DMS 273 treated with DMSO at 0.1 percent for 48 hours (cell line): ENCODE measurements at regions not wholly inside any gene's neighbourhood (a gene's known extent, or its start where the extent isn't known, plus 50 kb on each side); places are given as distances from the start of the nearest gene placed in this dataset.

Experiments used
- DNase-seq: peaks from one replicate; lab custom pipeline; 2025; lab: John Stamatoyannopoulos, UW

DNA sequence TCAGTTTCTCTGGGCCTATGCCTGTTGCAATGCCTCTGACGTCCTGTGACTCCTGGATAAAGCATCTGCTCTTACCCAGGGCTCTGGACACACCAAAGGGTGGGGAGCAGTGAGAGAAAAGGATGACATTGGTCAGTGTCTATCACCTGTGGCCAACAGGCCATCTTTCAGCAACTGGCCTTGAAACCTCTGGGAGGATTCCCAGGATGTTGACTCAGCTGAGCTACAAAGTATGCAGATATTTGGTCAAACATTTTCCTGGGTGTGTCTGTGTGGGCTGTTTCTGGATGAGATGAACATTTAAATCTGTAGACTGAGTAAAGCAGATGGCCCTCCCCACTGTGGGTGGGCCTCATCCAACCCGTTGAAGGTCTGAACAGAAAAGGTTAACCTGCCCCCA is 149.9 kb downstream of the SPATA19 start:
- no peak for DNase-seq

DNA sequence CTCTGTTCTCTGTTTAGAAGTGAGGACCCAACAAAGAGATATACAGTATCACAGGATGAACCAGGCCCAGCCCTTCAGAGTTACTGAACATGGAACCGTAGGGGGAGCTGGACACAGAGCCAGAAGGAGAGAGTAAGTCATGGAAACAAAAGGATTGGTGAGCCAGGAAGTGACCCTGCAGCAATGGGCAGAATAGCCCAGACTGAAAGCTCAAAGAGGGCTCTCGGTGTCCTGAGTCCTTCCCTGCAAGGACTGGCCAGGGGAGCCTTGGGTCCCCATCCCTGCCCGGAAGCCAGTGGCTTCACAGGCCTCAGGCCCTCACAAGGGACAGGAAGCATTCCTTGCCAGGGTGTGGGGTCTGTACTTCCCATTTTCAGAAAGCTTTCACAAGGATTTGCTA is 150.6 kb downstream of the SPATA19 start:
- no peak for DNase-seq

DNA sequence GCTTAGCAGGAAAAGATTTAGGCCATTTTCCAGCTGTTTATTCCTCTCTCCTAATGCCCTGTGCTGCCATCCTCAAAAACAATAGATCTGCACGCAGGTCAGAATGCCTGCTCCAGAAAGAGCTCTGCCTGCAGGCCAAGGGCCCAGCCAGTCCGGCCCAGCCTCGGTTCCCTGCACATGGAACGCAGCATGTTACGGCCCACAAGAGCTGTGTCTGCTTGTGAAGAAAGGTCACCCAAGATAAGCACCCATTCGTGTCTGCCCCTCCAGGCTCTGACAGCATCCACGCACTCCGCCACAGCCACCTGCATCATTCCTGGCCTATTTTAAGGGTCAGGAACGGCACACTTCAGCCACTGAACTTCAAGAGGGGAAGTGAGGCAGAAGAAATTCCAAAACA is 152.2 kb downstream of the SPATA19 start:
- DNase-seq, result no peak

DNA sequence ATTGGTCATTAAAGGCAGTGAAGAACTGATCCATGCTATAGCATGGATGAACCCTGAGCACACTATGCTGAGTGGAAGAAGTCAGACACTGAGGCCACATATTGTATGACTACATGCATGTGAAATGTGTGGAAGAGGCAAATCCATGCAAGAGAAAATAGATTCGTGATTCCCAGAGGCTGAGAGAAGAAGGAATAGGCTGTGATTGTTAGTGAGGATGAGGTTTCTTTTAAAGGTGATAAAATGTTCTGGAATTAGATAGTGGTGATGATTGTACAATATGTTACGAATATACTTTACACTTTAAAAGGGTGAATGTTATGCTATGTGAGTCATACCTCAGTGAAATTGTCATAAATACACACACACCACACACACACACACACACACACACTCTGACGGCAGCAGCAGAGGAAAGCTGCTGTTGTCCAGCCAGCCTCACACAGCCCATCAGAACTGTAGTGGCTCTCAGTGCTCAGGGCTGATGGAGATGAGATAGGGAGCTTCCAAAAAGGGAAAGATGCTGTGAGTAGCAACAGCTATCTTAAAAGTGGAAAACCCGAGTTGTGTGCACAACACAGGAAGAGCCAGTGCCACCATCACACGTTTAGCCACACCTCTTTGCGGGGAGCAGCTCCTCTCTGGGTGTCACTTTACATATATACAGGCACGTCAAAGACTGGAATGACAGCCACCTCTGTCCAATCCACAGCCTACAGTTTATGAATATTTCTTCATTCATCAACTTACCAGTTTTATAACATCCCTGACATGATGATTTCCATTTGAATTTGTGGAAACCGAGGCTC is 153.0 kb downstream of the SPATA19 start:
- no peak for DNase-seq

DNA sequence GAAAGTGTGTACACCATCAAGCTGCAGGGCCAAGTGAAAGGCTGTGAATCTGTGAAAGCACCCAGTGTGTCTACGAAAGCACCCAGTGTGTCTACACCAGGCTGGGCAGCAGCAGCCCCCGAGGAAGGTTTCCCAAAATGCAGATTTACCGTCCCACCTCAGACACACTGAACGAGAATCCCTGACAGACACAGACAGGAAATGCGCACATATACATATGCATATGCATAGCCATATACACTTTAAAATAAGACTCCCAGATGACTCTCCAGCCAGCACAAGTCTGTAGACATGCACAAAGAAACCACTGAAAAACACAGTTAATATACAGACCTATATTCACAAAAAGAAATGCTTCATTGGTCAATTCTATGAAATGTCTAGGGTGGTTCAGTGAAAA is 155.5 kb upstream of the OPCML start:
- no peak for DNase-seq

DNA sequence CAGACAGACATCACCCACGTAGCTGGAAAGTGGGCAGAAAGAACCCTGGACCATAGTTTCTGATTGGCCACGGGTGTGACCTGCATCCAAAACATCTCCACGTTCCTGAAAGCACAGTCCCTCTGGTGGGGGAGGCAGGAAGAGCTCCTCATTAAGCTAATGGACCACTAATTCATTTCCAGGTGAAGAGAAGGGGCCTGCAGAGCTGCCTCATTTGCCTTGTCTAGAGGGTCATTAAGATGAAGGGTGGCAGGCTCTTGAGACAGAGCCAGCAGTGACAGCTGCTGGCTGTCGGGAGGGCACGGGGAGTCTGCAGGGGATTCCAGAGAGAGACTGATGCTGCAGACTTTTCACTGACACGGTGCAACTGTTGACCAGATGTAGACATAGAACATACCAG is 149.6 kb upstream of the OPCML start:
- peak; percentile 36 for DNase-seq

DNA sequence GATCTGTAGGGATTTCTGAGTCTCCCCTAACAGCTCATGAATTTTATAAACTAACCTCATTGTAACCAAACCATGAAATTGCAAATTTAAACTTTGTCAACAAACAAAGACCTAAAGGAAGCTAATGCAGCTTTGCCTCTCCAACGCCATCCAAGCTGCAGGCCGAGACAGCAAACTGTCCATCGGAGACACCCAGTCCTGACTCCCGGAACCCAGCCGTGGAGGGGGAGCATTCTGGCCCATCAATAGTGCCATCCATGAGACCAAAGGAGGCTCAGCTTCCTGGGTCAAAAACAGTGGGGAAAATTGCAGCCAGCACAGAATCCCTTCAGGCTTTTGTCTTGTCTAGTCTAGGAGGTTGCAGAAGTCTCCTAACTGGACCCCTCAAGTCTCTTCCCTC is 147.6 kb upstream of the OPCML start:
- no peak for DNase-seq

DNA sequence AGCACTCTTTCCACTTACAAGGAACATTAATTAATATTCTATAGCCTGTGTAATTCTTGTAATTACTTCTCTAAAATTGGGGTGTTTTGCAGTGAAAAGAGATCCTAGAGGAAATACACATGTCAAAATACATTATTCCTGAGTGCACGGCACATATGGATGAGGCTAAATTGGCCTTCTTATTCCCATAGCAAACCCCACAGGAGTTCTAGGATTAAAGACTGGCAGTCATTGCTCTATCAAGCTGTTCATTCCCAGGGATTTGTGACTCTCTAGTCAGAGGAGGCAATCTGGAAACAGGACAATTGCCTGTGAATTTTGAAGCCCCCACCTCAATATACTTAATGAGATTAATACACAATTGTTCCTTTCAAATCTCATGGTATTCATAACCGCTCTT is 145.9 kb upstream of the OPCML start:
- DNase-seq, result no peak

DNA sequence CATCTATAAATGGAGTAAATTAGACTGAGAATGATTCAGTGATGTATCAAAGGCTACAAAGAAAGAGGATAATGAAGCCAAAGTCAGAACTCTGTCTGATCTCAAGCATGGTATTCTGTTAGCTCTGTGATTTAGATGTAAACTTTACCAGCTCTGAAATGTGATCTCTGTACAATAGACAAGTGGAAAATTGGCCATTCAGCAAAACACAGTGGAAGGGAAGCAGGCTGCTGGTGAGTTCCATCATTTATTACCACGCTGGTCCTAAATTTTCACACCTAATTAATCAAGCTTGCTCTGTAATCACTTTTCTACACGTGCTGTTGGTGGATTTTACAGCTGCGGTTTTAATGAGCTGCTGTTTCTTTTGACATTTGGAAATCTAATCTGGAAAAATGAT is 145.1 kb upstream of the OPCML start:
- DNase-seq, result no peak

DNA sequence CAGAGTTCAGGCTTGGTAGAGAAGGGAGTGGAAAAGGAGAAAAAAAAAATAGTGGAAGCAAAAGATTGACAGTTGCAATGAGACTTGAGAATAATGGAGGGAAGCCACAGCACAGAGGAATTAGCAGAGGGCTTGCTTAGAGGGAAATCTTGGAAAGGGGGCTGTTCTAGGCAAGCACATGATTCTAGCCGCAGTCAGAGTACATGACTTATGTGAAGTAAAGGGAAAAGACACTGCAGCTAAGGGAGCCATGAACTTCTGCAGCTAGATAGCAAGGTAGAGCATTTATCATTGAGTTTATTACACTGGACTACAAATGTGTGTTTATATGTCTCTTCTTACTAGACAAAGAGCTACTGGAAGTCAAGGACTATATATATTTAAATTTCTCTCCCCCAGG is 144.0 kb upstream of the OPCML start:
- DNase-seq, result no peak

DNA sequence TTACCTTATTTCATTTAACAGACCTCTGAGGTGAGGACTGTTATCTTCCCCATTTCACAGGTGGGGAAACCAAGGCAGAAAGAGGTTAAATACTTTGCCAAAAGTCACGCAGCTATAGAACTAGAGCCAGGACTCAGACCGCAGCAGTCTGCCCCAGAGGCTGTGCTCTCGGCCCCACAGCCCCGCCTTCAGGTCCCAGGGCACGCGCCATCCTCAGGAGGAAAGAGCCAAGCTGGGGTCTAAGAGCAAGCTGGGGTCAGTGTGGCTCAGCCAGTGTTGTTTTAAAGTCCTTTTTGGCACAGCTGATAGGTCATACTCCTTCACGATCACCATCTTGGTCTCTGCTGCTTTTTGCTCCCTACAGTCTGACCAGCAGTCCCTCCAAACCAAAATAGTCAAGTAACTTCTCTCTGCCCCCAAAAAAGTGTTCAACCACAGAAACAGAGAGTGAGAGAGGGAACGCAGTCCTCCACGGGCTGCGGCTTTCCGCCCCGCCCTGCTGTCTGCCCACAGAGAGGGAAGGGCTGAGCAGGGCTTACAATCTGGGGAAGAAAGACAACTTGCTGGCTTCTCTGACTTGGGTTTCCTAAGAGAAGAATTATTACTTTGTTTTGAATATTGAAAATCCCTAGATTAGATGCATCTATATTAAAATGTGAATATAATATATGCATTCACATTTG is 137.2 kb upstream of the OPCML start:
- no peak for DNase-seq

DNA sequence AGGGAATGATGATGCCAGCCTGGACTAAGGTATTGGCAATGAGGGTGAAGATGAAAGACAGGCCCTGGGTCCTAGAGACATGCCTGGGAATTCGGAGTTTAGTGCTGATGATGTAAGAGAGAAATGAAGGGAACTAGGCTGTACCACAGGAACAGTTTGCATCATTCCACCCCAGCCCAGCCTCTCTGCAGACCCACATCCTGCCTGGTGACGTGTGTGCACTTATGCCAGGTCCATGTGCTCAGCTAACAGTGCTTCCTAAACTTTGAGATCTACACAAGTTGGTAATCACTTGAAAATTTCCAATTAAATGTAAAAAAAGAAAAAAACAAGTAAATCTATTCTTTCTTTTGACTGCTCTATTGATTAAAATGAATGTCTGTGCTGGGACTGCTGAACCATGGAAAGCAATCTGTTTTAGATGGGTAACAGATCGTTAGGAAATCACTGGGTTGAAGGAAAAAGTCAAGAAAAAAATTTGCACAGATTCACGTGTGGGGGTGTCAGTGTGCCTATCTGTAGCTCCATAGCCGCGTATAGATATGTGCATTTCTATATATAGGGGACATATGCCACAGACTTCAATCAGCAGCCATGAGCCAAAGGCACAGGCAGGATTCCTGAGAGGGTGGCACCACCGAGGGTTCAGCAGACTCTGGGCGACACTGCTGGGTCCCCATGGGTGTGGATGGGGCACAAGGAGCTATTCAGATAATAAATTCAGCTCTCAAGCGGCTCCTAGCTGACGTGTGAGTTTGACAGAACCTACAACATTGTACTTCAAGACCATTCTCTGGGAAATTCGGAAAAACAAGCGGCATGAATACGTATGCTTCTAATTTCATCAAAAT is 131.1 kb upstream of the OPCML start:
- no peak for DNase-seq

DNA sequence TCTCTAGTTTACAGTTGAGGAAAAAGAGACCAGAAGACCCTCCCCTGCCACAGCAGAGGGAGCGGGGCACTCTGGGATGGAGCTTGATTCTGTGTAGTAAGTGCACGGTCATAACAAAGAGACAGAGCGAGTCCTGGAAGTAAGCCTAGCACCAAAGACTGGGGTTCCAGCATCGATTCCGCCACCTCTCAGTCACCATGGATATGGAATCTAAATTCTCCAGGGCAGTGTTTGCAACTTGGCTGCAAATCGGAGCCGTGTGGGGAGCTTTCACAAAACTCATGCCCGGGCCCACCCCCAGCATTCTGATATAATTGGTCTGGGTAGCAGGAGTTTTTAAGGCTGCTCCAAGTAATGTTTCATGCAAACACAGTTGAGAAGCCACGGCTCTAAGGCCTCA is 129.5 kb upstream of the OPCML start:
- no peak for DNase-seq

DNA sequence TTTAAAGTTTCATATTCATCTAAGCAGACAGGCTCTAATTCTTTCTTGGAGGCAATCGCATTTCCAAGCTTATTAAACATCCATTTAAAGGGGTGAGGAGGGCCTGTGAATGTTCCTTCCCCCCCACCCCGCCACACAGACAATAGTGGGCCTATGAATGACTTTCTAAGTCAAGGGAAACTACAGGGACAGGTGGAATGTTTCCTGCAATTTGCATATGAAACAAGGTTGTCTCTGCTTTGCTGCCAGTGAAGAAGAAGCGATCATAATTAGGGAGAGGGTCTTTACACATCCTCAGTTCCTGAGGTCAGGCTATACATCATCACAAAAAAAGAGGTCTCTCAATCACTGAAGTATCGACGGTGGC is 127.9 kb upstream of the OPCML start:
- no peak for DNase-seq

DNA sequence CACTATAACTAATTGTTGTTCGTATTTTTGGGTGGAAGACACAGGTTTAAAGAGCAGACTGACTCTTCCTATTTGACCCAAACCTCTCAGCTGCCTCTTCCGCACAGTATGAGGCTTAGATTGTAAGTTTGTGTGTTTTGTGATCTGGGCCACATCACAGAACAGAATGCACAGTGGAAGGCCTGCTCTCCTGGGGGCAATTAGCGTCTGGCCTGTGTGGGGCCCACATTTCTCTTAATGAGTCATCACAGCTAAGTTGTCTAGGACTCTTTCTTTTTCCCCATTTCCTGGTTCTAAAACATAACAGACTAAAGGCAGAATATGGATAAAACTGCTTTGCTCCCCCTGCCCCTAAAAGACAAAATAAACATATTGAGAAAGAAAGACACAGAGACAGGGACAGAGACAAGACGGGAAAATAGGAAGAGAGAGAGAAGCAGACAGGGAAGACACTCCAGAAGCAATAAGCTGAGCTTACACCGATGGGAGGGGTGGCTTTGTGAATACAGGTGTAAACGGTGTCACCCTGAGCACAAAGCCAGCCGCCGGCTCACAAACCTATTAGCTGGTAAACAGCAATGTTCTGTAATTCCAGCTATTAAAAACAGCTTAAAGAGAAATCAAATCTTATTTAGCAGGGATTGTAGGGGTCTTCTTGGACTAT is 127.4 kb upstream of the OPCML start:
- no peak for DNase-seq

DNA sequence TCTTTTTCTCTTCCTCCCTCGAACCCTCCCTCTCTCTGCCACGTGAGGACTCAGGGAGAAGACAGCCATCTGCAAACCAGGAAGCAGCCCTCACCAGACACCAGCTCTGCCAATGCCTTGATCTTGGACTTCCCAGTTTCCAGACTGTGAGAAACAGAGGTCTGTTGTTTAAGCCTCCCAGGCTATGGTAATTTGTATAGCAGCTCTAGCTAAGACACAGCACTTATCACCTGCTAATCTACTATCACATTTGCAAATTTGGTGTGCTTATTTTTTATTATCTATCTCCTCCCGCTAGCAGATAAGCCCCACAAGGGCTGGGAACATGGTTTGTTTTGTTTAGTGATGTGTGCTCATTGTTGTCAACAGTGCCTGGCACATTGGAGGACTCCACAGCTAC is 124.8 kb upstream of the OPCML start:
- DNase-seq, result no peak

DNA sequence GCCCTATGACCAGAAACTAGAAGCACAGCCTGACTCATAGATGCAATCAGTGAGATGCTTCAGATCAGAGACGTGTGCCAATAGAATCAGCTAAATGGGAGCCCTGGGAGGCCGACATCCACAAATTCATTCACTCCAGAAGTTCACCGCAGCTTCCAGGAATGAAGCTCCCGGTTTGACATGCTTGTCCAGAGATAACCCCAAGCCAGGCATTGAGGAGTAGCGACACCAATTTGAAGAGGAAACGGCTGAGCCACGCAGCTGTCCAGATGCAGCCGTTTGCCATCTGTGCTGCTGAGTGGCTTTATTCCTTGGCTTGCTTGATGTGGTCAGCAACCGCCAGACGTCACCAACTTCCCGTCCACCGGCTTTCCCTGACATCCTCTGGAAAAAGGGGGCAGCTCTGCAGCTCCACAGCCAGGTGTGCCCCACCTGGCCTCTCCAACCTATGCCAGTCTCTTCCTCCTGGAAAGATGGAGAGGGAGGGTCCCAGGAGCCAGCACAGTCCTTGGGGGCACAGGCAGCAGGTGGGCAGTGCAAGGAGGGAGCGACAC is 123.9 kb upstream of the OPCML start:
- no peak for DNase-seq

DNA sequence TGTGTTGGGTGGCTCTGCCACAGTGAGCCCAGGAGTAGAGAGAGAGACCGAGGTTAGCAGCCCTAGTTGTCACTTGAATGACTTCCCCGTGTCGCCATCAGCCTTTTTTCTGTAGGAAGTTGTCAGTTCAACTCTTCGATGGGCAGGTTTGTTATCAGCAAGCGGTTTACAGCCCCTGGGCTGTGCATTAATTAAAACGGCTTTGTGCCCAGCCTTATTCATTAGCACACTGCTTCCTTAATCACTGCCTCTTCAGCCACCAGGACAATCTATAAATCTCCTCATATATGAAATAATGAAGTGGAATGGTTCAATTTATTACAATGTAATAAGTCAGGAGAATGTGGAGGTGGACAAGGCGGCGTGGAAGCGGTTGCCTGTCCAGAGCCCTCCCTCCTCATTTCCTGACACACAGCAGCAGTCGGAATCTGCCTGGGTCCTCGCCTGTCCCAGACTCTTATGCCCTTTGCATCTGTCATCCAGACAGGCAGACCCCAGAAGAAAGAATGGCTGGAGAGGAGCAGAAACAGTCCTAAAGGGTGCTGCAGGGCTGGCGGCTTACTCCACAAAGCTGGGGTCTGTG is 122.4 kb upstream of the OPCML start:
- DNase-seq, result no peak

DNA sequence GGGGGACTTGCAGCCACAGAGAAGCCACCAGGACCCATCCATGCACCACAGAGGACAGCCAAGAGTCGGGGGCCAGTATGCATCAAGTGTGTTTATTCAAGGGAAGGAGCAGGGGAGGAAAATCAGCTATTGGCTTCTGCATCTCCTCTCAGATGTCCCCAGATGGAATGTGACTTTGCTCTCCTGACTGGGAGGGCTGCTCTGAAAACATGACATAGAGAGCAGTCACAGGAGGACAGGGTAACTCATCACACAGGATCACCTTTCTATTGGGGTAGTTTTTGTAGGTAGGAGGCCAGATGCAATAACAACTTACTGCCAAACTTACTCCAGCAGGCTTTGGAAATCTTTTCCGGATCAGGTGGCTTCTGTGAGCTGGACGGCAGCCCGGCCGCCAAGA is 121.0 kb upstream of the OPCML start:
- DNase-seq, result no peak

DNA sequence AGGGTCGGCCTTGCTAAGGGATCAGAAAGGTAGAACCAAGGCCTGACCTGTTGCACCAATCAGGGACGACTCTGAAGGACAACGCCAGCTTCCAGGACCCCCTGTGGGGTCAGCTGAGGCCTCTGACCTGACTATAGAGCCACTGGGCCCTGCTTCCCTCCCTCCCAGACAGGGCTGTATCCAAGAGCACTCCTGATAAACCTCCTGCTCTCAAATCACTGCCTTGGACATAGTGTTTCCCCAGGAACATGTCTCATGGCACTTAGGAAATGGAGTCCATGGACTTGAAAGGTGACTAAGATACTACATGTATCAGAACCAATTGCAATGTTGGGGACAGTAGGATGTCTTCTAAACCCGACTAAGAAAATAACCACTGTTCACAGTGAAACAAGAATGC is 117.8 kb upstream of the OPCML start:
- DNase-seq, result no peak

DNA sequence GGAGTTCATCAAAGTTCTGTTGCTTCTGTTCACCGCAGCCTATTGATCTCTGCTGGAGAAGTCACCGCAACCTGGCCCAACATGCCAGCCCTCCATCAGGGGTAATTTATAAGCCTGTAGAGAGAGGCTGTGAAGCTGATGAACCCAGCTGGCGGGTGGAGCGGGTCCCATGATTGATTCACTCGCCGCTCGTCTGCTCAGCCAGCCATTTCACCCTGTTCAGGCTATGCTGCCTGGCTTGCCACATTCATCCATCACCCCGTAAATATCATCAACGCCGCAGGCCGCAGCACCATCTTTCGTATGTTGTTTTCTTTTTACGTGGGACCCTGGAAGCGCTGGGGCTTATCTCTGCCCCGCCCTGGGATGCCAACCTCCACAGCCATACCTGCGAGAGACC is 116.7 kb upstream of the OPCML start:
- DNase-seq, result no peak

DNA sequence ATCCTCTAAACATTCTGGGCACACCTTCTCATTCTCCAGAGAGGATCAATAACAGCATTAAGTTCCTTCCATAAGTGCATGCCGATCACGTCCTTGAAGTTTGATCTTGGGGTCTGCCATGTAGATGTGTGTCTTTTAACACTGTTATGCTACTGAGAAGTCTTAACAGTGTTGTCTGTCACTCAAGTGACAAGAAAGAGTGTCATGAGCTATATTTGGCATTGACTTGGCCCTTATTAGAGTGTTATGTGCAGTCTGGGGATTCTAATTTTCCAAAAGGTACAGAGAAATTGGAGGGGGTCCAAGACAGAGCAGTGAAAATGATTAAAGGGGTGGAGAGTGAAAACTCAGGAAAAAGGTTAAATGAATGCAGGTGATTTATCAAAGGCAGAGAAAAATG is 107.1 kb upstream of the OPCML start:
- no peak for DNase-seq
